GM18517 (cell line): ENCODE measurements at regions not wholly inside any gene's neighbourhood (a gene's known extent, or its start where the extent isn't known, plus 50 kb on each side); places are given as distances from the start of the nearest gene placed in this dataset.
"Not testable (repeated sequence)": the region's sequence is repeated elsewhere in the genome, so short reads cannot be mapped to it uniquely, and the experiment has no call there.

Experiments used
- ATAC-seq: cut with Tn5 transposase; IDR thresholded peaks from one replicate; pipeline ENCODE4 v1.9.1; 2021; ENCODE audit warnings: mild to moderate bottlenecking, moderate library complexity; ENCODE audit not compliant: unreplicated experiment

- no peak for ATAC-seq
Observed at GRCh38 chr6:147954938-147955337, 387.7 kb upstream of the SASH1 start.

GRCh38 chr6:147958683-147959082 is 384.0 kb upstream of the SASH1 start:
- ATAC-seq: no peak

- no peak for ATAC-seq
Observed at GRCh38 chr6:147961481-147962141, 381.0 kb upstream of the SASH1 start.

DNA sequence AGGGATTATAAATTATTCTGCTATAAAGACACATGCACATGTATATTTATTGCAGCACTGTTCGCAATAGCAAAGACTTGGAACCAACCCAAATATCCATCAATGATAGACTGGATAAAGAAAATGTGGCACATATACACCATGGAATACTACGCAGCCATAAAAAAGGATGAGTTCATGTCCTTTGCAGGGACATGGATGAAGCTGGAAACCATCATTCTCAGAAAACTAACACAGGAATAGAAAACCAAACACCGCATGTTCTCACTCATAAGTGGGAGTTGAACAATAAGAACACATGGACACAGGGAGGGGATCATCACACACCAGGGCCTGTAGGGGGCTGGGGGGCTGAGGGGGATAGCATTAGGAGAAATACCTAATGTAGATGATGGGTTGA is 377.2 kb upstream of the SASH1 start:
- ATAC-seq: not testable (repeated sequence)

DNA sequence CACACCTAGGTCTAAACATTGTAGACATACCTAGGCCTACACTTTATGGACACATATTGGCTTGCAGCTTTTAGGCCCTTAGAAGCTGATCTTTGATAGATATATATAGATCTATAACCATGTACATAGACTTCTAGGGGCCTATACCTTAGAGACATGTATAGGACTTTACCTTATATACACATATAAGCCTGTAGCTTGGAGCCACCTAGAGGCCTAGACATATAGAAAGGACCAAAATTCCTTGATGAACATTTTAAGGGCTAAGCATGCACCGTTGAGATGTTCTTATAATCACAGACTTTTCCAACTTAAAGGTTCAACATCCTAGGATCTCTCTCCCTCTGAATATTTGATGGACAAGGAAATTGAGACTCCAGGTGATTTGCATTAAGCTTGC is 371.7 kb upstream of the SASH1 start:
- no peak for ATAC-seq

GRCh38 chr6:147972448-147972847 is 370.2 kb upstream of the SASH1 start:
- no peak for ATAC-seq

GRCh38 chr6:147973806-147974205 is 368.8 kb upstream of the SASH1 start:
- ATAC-seq: no peak

- ATAC-seq: no peak
Observed at GRCh38 chr6:147974376-147974775, 368.3 kb upstream of the SASH1 start.

DNA sequence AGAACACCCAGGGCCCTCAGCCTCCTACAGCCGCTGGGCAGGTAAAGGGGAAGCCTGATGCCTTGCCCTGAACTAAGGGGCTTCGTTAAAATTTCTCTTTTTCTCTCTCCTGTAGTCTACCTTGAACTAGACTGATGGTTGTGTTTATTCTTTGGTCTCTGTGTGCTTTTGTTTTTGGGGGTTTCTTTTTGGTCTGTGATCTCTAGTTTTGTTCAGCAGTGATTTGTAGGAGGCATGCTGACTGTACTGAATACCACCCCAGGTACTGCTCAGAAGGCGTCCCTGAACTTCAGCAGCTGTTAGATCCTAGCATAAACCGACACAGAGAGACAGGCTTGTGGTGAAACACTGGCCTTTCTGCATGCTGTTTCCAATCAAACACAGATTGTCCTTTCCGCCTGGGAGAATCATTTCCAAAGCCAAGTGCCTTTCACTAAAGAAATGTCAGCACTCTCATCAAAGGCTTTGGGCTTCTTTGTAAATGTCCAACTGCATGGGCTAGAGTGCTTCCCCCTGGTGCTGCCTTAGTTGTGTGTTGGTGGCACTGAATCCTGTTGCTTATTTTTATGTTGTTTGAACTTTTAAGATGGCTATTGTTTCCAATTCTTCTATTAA is 364.7 kb upstream of the SASH1 start:
- no peak for ATAC-seq

- no peak for ATAC-seq
Observed at GRCh38 chr6:147979966-147980365, 362.7 kb upstream of the SASH1 start.

DNA sequence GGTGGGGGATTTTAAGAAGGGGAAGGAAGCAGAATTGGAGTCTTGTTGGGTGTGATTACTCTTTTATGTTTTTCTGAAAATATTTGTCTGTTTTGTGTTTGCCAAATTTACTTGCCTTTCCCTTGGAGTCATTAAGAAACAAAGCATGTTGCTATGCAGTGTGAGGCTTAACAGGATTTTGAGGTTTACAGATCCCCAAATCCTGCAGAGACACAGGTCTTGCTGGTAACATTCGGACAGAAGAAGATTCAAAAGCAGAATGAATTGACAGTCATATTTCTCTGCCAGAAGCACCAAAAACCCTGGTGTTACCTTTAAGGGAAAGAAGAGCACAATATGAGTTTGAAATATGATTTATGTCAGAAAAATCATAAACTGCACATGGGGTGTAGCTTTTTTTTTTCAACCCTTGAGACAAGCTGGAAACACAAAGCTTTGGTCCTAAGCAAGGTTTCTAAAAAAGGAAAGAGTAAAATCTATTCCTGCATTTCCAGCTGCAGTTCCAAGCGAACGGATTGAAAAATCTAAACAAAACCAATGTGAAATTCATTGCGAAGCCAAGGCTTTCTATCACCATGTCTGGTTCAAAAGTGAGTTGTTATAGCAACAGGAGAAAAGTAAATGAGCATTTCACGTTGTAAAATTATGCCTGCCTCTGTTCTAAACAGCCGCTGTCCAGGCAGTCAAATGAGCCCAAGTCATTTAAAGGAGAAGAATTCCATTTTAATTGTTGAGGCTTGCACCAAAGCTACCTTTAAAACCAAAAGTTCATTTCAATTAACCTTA is 358.9 kb upstream of the SASH1 start:
- no peak for ATAC-seq

- no peak for ATAC-seq
Observed at GRCh38 chr6:147986846-147987245, 355.8 kb upstream of the SASH1 start.

- ATAC-seq: no peak
Observed at GRCh38 chr6:147990159-147990558, 352.5 kb upstream of the SASH1 start.

DNA sequence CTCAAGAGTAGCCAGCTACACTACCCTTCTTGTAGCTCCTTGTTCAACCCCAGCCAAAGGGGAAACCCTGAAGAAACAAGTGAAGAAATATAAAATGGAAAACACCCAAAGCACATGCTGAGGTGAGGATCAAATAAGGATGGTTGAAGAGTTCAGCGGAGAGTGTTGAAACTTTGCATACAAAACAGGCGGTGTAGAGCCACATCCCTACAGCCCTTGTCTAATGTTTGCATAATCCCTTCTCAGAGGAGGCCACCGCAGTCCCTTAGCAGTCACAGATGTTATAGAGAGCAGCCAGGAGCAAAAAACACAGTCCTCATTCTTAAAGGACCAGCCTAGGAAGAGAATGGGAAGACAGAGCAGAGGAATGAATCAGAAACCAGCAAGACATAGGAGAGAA is 350.7 kb upstream of the SASH1 start:
- no peak for ATAC-seq

DNA sequence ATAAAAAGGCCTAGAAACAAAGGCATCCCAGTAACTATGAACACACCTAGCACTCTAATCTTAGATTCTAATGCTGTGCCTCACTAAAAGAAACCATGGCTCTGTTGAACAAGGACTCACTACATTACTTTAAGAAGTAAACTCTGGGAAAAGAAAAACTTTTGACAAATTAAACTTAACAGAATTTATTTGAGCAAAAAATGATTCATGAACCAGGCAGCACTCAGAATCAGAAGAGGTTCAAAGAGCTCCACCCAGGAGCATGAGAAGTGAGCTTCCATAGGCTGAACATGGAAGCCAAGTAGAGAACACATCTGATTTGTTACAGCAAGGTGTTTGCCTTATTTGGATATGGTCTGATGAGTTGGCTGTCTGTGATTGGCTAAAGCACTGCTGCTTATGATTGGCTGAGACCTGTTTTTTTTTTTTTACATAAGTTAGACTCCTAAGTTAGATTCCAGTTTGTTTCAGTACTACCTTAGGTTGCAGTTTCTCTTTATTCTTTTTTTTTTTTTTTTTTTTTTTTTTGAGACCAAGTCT is 343.6 kb upstream of the SASH1 start:
- ATAC-seq: no peak

- no peak for ATAC-seq
Observed at GRCh38 chr6:148001844-148002642, 340.6 kb upstream of the SASH1 start.

- no peak for ATAC-seq
Observed at GRCh38 chr6:148004651-148005050, 338.0 kb upstream of the SASH1 start.

GRCh38 chr6:148005806-148006205 is 336.8 kb upstream of the SASH1 start:
- ATAC-seq: no peak

GRCh38 chr6:148010516-148010915 is 332.1 kb upstream of the SASH1 start:
- ATAC-seq: not testable (repeated sequence)

- no peak for ATAC-seq
Observed at GRCh38 chr6:148016013-148016412, 326.6 kb upstream of the SASH1 start.

GRCh38 chr6:148021165-148021564 is 321.5 kb upstream of the SASH1 start:
- no peak for ATAC-seq
